H9 (cell line): ENCODE measurements at regions not wholly inside any gene's neighbourhood (a gene's known extent, or its start where the extent isn't known, plus 50 kb on each side); places are given as distances from the start of the nearest gene placed in this dataset.

Source experiments
- DNase-seq: peaks from one replicate; pipeline ENCODE4 v3.0.0-alpha.2; 2017
- H2AFZ ChIP-seq: one replicate; pipeline ENCODE4 v1.6.1; 2013; ENCODE audit warnings: mild to moderate bottlenecking, low read length, control low read depth, moderate library complexity
- H2AK5ac ChIP-seq: 2 replicates; pipeline ENCODE4 v1.6.1; 2013; ENCODE audit warnings: low read length, control low read depth, mixed read lengths; ENCODE audit not compliant: insufficient read length
- H2BK120ac ChIP-seq: one replicate; pipeline ENCODE4 v1.6.1; 2013; ENCODE audit warnings: low read depth, mild to moderate bottlenecking, low read length, control low read depth, inconsistent platforms; ENCODE audit not compliant: poor library complexity, severe bottlenecking
- H2BK12ac ChIP-seq: 2 replicates; pipeline ENCODE4 v1.6.1; 2013; ENCODE audit warnings: low read length, control low read depth, mixed read lengths, low read depth; ENCODE audit not compliant: insufficient read length
- H2BK15ac ChIP-seq: 2 replicates; pipeline ENCODE4 v1.6.1; 2013; ENCODE audit warnings: low read depth, low read length, control low read depth
- H2BK20ac ChIP-seq: one replicate; pipeline ENCODE4 v1.6.1; 2013; ENCODE audit warnings: low read depth, mild to moderate bottlenecking, low read length, control low read depth, inconsistent platforms; ENCODE audit not compliant: poor library complexity, severe bottlenecking
- H2BK5ac ChIP-seq: 2 replicates; pipeline ENCODE4 v1.6.1; 2013; ENCODE audit warnings: low read length, control low read depth, mixed read lengths; ENCODE audit not compliant: insufficient read length
- H3K14ac ChIP-seq: 2 replicates; pipeline ENCODE4 v1.6.1; 2013; ENCODE audit warnings: low read length, control low read depth; ENCODE audit not compliant: insufficient read depth
- H3K18ac ChIP-seq: 2 replicates; pipeline ENCODE4 v1.6.1; 2013; ENCODE audit warnings: low read depth, mild to moderate bottlenecking, mixed read lengths, low read length, control low read depth; ENCODE audit not compliant: insufficient read length
- H3K23ac ChIP-seq: 2 replicates; pipeline ENCODE4 v1.6.1; 2013; ENCODE audit warnings: low read length, control low read depth, mixed read lengths, low read depth; ENCODE audit not compliant: insufficient read length
- H3K23me2 ChIP-seq: 2 replicates; pipeline ENCODE4 v1.6.1; 2013; ENCODE audit warnings: low read depth, mild to moderate bottlenecking, mixed read lengths, low read length, control low read depth; ENCODE audit not compliant: insufficient read length, poor library complexity, severe bottlenecking
- H3K27ac ChIP-seq: 2 replicates; pipeline ENCODE4 v1.5.1; 2013; ENCODE audit warnings: low read length, control low read depth, mixed read lengths, low read depth; ENCODE audit not compliant: insufficient read length
- H3K27me3 ChIP-seq: 2 replicates; pipeline ENCODE4 v1.6.1; 2013; ENCODE audit warnings: low read length, control low read depth, inconsistent platforms; ENCODE audit not compliant: insufficient read depth
- H3K4ac ChIP-seq: 2 replicates; pipeline ENCODE4 v1.6.1; 2013; ENCODE audit warnings: low read depth, mild to moderate bottlenecking, control low read depth, inconsistent platforms, low read length, moderate library complexity
- H3K4me1 ChIP-seq: 2 replicates; pipeline ENCODE4 v1.6.1; 2013; ENCODE audit warnings: low read length, control low read depth, inconsistent platforms; ENCODE audit not compliant: insufficient read depth
- H3K4me2 ChIP-seq: 2 replicates; pipeline ENCODE4 v1.6.1; 2013; ENCODE audit warnings: low read length, control low read depth, mixed read lengths; ENCODE audit not compliant: insufficient read length, insufficient read depth
- H3K56ac ChIP-seq: 2 replicates; pipeline ENCODE4 v1.6.1; 2013; ENCODE audit warnings: low read depth, mild to moderate bottlenecking, mixed read lengths, low read length, control low read depth; ENCODE audit not compliant: insufficient read length
- H3K79me1 ChIP-seq: 2 replicates; pipeline ENCODE4 v1.6.1; 2013; ENCODE audit warnings: low read depth, mild to moderate bottlenecking, moderate library complexity, low read length, control low read depth, inconsistent platforms; ENCODE audit not compliant: insufficient read depth, poor library complexity, severe bottlenecking
- H3K79me2 ChIP-seq: 2 replicates; pipeline ENCODE4 v1.6.1; 2013; ENCODE audit warnings: low read length, control low read depth, inconsistent platforms; ENCODE audit not compliant: insufficient read depth
- H3K9ac ChIP-seq: 2 replicates; pipeline ENCODE4 v1.6.1; 2013; ENCODE audit warnings: low read length, control low read depth, mixed read lengths; ENCODE audit not compliant: insufficient read length; ENCODE audit errors: extremely low read depth
- H3K9me3 ChIP-seq: one replicate; pipeline ENCODE4 v1.6.1; 2013; ENCODE audit warnings: low read depth, low read length, inconsistent platforms; ENCODE audit not compliant: control insufficient read depth
- H3T11ph ChIP-seq: one replicate; pipeline ENCODE4 v1.6.1; 2013; ENCODE audit warnings: mild to moderate bottlenecking, low read length, control low read depth, inconsistent platforms
- H4K20me1 ChIP-seq: one replicate; pipeline ENCODE4 v1.6.1; 2013; ENCODE audit not compliant: control insufficient read depth, insufficient read length, insufficient read depth
- H4K5ac ChIP-seq: 2 replicates; pipeline ENCODE4 v1.6.1; 2013; ENCODE audit warnings: low read depth, mild to moderate bottlenecking, mixed read lengths, low read length, control low read depth; ENCODE audit not compliant: insufficient read length
- H4K8ac ChIP-seq: replicated peaks from 2 replicates; pipeline ENCODE4 v1.6.1; 2013; ENCODE audit warnings: low read length, control low read depth, mixed read lengths, low read depth; ENCODE audit not compliant: insufficient read length
- H4K91ac ChIP-seq: 2 replicates; pipeline ENCODE4 v1.6.1; 2013; ENCODE audit warnings: low read depth, mild to moderate bottlenecking, moderate library complexity, mixed read lengths, low read length, control low read depth; ENCODE audit not compliant: insufficient read length
- H3K27ac Mint-ChIP-seq, 3 experiments: 2 replicates in 2 of 3; 3 replicates in 1 of 3; pipeline ENCODE4 v1.8.0; 2020 to 2021; ENCODE audit warnings: mixed read lengths in 3 of 3, mild to moderate bottlenecking in 1 of 3, moderate library complexity in 1 of 3
- H3K27me3 Mint-ChIP-seq: 2 replicates; pipeline ENCODE4 v1.8.0; 2021; ENCODE audit warnings: low read depth, mild to moderate bottlenecking, moderate library complexity, mixed read lengths
- H3K36me3 Mint-ChIP-seq, 3 experiments: 2 replicates in 2 of 3; 3 replicates in 1 of 3; pipeline ENCODE4 v1.8.0; 2020 to 2021; ENCODE audit warnings: low read depth in 3 of 3, mixed read lengths in 3 of 3; ENCODE audit not compliant: insufficient read depth in 1 of 3
- H3K4me1 Mint-ChIP-seq, 2 experiments: 2 replicates each; pipeline ENCODE4 v1.8.0; 2020; ENCODE audit warnings: mixed read lengths in 2 of 2
- H3K4me3 Mint-ChIP-seq, 2 experiments: 2 replicates in 1 of 2; 3 replicates in 1 of 2; pipeline ENCODE4 v1.8.0; 2020 to 2021; ENCODE audit warnings: mild to moderate bottlenecking in 2 of 2, mixed read lengths in 2 of 2, moderate library complexity in 1 of 2
- H3K9me3 Mint-ChIP-seq, 2 experiments: 2 replicates in 1 of 2; 3 replicates in 1 of 2; pipeline ENCODE4 v1.8.0; 2020; ENCODE audit warnings: mild to moderate bottlenecking in 2 of 2, mixed read lengths in 2 of 2, moderate library complexity in 1 of 2
- WGBS: extraction: QIAGEN DNeasy Blood & Tissue Kit; methylation state at CpG from one replicate; pipeline ENCODE4 v1.1.7; 2013; ENCODE audit warnings: missing lambda C conversion rate, low lambda C conversion rate, mixed read lengths; ENCODE audit not compliant: insufficient read length; ENCODE audit errors: extremely low coverage; 5-methylcytosine and 5-hydroxymethylcytosine counted together
- TF ChIP-seq, protein P1 (sequence below): fragments of 200-600 bp; sonication (generic); conservative IDR thresholded peaks from 3 replicates; pipeline ENCODE4 v1.8.0; 2021; ENCODE audit warnings: antibody characterized with exemption, mild to moderate bottlenecking

- H2BK15ac ChIP-seq = no peak overlapping the region
- H3K9ac ChIP-seq = no peak overlapping the region
- H3K27ac Mint-ChIP-seq = peak overlapping the region in 1 of 3 experiments; percentile 38; a peak in 1 of 7 replicates
- no peak overlapping the region for H3K4me3 Mint-ChIP-seq
- H3K4me2 ChIP-seq = no peak overlapping the region
- no peaks in the 10 kb centered on the region for H3K27me3 ChIP-seq
- no peak overlapping the region for H2BK120ac ChIP-seq
- no peak overlapping the region for H2BK20ac ChIP-seq
- no peaks in the 10 kb centered on the region for H3K27me3 Mint-ChIP-seq
- peaks cover 0 to 12% of the 10 kb centered on the region in 2 experiments; a peak in 2 of 4 replicates for H3K4me1 Mint-ChIP-seq
- H3K9me3 ChIP-seq = no peaks in the 10 kb centered on the region
- no peaks in the 10 kb centered on the region for H3K79me2 ChIP-seq
- peaks cover 0 to 3% of the 10 kb centered on the region in 2 experiments; a peak in 2 of 5 replicates for H3K9me3 Mint-ChIP-seq
- H2BK12ac ChIP-seq = no peak overlapping the region
- no peak overlapping the region for H2AFZ ChIP-seq
- no peak overlapping the region for H2BK5ac ChIP-seq
- no peak overlapping the region for H3K23ac ChIP-seq
- no peaks in the 10 kb centered on the region for H3K4me1 ChIP-seq
- H3K14ac ChIP-seq = no peak overlapping the region
- TF ChIP-seq, protein P1, sequence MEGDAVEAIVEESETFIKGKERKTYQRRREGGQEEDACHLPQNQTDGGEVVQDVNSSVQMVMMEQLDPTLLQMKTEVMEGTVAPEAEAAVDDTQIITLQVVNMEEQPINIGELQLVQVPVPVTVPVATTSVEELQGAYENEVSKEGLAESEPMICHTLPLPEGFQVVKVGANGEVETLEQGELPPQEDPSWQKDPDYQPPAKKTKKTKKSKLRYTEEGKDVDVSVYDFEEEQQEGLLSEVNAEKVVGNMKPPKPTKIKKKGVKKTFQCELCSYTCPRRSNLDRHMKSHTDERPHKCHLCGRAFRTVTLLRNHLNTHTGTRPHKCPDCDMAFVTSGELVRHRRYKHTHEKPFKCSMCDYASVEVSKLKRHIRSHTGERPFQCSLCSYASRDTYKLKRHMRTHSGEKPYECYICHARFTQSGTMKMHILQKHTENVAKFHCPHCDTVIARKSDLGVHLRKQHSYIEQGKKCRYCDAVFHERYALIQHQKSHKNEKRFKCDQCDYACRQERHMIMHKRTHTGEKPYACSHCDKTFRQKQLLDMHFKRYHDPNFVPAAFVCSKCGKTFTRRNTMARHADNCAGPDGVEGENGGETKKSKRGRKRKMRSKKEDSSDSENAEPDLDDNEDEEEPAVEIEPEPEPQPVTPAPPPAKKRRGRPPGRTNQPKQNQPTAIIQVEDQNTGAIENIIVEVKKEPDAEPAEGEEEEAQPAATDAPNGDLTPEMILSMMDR = no peak
- no peak overlapping the region for H3K27ac ChIP-seq
- no peak overlapping the region for H3K4ac ChIP-seq
- H3K79me1 ChIP-seq = no peaks in the 10 kb centered on the region
- DNase-seq = no peak
- H4K8ac ChIP-seq = no peak overlapping the region
- no peak overlapping the region for H4K5ac ChIP-seq
- H4K91ac ChIP-seq = no peak overlapping the region
- H2AK5ac ChIP-seq = no peak overlapping the region
- no peaks in the 10 kb centered on the region for H3K23me2 ChIP-seq
- no peak overlapping the region for H3T11ph ChIP-seq
- no peak overlapping the region for H3K18ac ChIP-seq
- no CpG with 5 or more reads among the region's 1 CpG for WGBS
- no peaks in the 10 kb centered on the region for H4K20me1 ChIP-seq
- H3K56ac ChIP-seq = no peak overlapping the region
- peaks cover 0 to 9% (median 2%) of the 10 kb centered on the region in 3 experiments; a peak in 3 of 7 replicates for H3K36me3 Mint-ChIP-seq
Measured at GRCh38 chr5:77145666-77146065, 58.6 kb upstream of the ZBED3 start.
